GM19452 (cell line): ENCODE measurements at regions not wholly inside any gene's neighbourhood (a gene's known extent, or its start where the extent isn't known, plus 50 kb on each side); places are given as distances from the start of the nearest gene placed in this dataset.

ENCODE experiments used
- ATAC-seq: cut with Tn5 transposase; IDR thresholded peaks from one replicate; pipeline ENCODE4 v1.9.1; 2021; ENCODE audit not compliant: unreplicated experiment

DNA sequence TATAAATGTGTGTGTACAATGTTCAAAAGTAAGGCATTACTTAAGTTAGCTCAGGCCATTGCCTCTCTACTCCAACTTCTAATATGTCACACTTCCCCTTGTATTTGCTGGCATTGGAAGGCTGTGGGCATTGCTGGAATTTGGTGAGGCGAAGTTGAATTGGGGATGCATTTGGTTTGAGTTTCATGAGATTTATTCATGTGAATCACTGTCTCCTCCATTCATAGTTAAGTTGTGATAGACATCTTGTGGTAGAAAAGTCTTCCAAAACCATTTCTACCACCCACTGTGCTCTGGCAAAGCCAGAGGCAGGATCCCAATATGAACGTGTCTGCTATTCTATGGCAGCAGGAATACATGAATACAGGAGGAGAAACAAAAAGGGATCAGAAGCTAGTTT, 397.8 kb upstream of the USP24 start:
- no peak for ATAC-seq

DNA sequence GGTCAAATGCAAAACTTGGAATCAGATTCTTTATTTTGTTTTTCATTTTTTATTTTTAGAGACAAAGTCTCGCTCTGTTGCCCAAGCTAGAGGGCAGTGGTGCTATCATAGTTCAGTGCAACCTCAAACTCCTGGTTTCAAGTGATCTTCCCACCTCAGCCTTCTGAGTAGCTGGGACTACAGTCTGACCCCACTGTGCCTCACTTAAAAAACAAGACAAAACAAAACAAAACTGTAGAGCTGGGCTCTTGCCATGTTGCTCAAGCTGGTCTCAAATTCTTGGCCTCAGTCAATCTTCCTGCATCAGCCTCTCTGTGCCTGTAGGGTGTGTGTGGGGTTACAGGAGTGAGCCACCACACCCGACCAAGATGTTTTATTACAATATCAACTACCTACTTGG, 396.0 kb upstream of the USP24 start:
- no peak for ATAC-seq

DNA sequence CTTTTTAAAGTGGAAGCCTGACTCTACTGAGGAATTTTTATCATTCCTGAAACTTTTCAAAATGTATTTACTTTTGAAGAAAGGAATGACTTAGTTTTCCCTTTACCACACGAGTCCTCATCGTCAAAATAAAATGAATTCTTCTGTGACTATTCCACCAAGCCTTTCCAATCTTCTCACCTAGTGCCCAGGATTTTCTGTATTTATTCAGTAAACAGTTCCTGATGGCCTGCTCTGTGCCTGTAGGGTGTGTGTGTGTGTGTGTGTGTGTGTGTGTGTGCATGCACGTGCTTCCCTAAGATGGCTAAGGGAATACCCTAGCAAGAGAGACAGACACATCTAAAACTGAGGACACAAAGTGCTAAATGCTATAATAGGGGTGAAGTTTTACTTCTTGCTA, 395.0 kb upstream of the USP24 start:
- no peak for ATAC-seq

DNA sequence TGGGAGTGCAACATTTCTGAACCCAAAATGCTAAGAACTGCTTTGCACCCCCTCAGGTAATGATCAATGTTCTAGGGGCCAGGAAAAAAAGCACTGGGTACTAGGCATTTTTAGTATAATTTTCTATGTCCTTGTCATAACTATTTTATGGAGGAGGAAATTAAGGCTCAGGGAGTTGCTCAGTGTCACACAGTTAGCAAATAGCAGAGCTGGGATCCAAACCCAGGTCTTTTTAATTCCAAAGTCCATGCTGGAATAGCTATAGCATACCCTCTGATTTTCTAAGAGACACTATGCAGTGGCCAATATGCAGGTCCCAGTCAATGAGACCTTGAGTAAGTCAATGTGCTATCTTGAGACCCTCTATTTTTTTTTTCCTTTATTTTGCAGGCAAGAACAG, 394.5 kb upstream of the USP24 start:
- no peak for ATAC-seq

DNA sequence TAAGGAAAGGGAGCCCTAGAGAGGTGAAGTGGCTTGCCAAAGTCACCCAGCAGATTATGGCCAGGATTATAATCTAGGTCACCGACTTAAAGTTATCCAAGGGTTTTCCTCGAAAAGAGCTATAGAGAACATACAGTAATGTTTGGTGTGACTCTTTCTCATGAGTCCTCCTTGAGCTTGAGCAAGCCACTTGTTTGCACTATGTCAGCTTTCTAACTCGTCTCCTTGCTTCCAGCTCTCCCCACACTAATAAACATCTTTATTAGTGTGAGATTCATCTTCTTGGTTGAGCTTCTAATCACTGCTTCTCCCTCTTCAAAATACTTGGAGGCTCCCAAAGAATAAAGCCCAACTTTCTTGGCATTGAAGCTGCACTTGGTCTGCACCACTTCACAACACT, 390.0 kb upstream of the USP24 start:
- no peak for ATAC-seq

DNA sequence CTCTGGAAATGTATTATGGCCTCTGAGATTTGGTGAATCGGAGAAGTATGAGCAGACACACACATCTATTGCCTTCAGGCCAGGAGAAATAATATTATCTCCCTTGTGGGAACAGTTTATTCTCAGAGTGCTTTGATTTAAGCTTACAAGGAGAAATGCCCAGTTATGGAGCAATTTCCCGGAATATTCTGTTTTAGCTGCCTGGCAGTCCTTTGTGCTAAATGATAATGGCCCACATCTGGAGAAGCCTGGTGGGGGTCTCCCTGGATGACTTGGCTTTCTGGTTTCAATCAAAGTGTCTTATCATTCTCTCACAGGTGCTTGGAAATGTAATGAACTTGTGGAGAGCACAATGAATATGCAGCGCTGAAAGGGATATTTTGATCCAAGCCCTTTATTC, 389.6 kb upstream of the USP24 start:
- no peak for ATAC-seq

DNA sequence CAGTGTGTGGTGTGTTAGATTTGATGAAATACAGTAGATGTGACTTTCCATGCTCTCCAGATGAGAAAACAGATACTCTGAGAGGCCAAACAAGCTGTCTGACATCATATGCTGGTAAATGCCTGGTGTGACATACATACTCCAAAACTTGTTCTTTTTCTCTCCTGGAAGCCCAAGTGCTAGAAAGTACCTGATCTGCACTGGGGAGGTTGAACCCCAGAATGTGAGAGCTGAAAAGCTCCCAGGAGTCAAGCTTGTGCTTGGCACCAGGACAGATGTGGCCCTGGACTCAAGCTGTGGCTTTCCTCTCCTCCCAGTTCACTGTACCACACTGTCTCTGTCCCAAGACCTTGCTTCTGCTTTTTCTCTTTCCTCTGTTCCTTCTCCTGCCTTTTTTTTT, 389.0 kb upstream of the USP24 start:
- ATAC-seq: no peak

DNA sequence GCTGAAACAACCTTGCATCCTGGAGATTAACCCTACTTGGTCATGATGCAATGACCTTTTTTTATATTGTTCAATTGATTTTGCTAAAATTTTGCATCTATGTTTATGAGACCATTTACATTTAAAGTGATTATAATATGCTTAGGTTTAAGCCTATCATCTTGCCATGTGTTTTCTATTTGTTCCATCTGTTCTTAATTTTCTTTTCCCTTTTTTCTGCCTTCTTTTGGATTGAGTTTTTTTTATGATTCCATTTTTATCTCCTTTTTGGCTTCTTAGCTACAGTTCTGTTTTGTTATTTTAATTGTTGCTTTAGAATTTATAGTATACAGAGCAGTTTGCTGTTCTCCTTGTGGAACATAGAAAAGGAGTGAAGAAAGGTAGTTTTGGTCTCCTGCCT, 385.1 kb upstream of the USP24 start:
- no peak for ATAC-seq

DNA sequence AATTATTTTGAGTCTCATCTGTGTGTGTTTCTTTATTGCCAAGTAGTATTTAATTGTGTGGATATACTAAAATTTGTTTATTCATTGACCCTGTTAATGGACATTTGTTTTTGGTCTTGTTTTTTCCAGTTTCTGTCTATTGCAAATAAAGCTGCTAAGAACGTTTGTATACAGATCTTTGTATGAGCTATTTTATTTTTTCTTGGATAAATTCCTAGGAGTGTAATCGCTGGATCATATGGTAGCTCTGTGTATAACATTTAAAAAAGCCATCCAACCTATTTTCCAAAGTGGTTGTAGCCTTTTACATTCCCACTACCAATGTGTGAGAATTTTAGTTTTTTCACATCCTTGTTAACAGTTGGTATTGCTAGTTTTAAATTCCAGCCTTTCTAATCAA, 382.7 kb upstream of the USP24 start:
- ATAC-seq: no peak

DNA sequence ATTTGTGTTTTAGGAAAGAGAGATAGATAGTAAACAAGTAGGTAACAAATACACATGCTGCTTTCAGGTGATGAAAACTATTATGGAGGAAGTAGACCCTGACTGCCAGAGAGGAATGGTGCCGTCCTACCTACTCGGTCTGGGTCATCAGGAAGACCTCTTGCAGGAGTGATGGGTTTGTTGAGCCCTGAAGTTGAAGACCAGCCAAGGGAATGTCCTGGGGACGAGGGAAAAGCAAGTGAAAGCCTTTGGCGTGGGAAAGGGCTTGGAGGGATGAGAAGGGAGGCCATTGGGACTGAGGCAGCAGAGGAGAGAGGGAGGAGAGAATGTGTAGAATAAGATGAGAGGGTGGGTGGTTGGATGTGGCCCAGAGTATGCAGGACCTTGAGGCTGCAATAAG, 379.5 kb upstream of the USP24 start:
- no peak for ATAC-seq

DNA sequence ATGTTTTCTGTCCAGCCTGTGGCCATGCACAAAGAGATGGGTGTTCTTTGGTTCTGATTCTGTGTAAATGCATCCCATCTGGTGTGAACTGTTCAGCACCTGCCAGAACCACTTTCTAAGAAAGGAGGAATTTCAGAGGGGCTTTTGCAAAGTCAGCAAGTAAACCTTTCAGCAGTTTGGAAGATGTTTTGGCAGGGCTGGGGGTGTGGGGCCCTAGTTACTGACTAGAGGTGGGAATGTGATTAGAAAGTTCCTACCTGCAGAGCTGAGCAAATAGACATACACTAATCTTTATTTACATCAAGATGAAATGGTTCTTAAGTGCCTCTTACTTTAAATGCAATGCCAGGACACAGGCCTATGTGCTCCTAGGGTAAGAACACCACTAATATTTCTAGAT, 378.1 kb upstream of the USP24 start:
- ATAC-seq: no peak

DNA sequence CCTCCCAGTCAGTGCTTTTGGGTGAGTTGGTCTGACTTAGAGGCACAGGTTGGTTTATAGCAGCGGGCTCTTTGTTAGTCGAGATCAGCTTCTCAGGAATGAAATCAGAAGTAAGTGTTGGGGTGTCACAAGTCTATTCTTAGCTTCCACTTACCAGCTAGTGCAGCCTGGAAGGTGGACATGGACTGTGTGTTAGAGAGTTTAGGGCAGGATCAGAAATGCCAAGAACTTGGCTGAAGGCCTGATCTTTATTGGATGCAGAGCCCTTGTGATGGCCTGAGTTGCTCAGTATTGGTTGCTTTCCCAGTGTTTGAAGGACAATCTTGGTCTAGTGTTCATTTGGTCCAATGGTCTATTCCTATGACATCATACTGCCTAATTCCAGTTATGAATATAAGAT, 377.0 kb upstream of the USP24 start:
- no peak for ATAC-seq

DNA sequence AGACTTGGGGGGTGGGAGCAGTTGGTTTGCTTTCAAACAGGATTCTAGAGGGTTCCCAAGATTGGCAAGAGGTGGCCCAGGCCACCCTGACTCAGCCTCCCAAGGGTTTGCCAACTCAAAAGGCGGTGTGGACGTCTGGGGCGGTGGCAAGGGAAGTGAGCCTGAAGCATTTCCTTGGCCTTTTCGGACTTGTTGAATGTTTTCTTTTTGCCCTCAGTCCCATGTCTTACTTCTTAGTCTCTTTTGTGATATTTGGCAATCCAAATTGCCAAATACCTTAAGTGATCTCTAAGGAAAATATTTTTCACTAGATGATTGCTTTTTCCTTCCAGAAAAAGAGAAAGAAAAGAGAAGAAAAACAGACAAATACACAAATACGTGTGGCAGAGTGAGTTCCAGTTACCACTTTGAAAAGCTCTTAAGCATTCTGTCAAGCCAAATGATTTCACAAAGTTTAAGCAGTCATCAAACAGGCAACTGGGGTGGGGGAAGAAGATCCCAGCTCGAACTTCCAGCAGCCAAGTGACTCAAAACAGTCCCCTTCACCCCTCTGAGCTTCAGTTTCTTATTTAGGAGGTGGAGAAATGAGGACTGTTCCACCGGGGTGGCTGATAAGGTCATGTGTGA, 374.6 kb upstream of the USP24 start:
- no peak for ATAC-seq

DNA sequence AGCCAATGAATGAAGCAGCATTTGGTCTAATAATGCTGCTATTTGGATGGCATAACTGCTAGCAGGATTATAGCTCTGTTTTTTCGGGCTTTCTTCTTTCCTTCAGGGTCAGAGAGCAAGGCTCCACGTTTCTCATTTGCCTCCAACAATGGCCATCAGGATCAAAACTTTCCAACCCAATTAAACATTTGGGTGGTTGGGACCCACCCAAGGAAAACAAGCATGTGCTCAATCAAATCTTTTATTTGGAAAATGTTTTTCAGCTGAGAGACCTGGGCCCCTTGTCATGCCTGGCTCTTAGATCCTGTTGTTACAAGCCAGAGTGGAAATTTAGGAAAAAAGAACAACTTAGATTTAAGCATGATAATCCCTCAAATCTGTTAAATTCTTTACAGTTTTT, 373.1 kb upstream of the USP24 start:
- ATAC-seq: no peak

DNA sequence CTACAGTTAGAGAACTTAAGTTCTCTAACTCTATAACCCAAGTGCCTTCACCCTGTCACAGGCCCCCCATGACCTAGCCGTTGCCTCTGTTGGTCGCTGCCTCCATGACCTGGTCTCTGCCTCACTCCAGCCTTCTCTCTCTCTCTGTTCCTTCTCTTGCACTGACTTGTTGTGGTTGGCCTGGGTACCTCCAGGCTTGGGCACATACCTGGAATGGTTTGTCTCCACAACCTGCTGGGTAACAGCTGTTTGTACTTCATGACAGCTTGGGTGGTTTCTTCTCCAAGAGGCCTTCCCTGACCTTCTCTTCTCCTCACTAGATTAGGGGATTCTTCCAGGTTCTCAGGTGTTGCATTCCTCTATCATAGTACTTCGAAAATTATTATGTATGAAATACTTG, 371.6 kb upstream of the USP24 start:
- no peak for ATAC-seq

DNA sequence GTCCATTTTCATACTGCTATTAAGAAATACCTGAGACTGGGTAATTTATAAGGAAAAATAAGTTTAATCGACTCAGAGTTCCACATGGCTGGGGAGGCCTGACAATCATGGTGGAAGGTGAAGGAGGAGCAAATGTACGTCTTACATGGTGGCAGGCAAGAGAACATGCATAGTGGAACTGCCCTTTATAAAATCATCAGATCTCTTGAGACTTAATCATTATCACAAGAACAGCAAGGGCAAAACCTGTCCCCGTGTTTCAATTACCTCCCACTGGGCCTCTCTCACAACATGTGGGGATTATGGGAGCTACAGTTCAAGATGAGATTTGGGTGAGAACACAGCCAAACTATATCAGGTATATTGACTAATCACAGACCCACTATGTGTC, 370.2 kb upstream of the USP24 start:
- ATAC-seq: no peak

DNA sequence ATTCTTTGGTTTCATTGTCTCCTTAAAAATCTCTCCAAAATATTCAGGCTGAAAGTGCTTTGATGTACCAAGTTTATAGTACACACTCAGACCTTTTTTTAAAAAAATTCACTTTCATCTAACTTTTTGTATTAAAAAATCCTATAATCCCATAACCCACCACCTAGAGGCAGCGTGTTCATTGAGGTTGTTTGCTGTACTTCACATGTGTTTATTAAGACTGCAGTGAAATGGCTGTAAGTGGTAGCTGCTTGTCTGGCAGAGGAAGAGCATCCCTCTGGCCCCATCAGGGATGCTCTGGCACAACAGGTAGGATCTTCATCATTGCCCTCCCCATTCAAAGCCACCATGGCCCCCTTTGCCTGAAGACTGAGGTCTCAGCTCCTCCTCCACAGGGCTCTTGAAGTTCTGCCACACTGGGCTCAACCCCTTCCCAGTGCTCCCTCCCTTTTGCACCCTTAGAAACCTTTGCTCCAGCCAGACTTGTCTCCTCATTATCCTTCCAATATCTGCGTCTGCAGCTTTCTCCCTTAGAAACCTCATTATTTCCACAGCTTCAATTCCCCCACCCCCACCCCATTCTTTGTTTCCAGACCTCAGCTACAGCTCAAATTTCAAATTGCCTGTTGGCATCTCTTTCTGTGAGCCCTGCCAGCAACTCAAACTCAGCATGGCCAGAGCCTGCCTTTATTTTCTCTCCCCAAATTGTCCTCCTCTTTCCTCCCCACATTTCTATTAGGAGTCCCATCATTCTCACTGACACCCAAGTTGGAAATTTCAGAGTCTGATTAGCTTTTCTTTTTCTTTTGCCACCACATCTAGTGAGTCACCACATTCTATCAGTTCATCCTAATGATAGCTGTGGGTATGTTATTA, 369.6 kb upstream of the USP24 start:
- ATAC-seq: no peak

DNA sequence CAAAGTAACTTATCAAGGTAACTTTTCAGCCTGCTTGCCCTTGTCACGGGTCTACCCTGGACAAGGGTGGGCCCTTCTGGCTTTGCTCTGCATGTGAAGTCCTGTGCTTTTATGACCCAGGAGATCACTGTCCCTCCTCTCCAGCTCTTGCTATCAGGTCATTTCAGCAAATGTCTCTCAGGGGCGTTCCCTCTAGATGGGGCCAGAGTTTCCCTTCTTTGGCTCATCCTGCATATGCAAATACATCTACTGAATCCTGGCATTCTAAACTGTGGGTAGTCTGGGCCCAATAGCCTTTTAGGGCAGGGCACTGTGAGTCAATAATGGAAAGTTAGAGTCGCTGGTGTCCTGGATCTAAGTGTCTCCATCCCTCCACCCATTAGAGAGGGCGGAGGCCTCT, 366.9 kb upstream of the USP24 start:
- no peak for ATAC-seq

DNA sequence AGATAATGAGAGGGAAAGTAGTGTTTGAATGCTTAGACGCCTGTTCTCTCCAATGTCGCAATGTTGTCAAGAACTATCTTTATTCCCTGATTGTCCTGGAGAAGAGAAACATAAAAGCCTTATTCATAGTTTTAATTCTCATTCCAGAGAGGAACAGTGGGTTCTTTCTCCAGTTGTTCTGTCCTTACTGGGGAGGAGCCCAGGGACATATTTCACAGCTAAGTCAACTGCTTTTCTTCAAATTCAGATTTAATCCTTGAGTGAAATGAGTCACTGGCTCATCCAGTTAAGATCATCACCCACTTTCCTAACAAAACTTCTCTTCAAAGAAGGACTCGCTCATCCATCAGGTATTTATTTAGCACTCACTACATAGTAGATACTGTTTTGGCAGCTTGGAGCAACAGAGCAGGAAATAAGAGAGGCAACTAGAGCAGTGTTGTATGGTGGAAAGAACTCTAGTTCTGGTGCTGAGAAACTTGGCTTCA, 365.7 kb upstream of the USP24 start:
- ATAC-seq: no peak

DNA sequence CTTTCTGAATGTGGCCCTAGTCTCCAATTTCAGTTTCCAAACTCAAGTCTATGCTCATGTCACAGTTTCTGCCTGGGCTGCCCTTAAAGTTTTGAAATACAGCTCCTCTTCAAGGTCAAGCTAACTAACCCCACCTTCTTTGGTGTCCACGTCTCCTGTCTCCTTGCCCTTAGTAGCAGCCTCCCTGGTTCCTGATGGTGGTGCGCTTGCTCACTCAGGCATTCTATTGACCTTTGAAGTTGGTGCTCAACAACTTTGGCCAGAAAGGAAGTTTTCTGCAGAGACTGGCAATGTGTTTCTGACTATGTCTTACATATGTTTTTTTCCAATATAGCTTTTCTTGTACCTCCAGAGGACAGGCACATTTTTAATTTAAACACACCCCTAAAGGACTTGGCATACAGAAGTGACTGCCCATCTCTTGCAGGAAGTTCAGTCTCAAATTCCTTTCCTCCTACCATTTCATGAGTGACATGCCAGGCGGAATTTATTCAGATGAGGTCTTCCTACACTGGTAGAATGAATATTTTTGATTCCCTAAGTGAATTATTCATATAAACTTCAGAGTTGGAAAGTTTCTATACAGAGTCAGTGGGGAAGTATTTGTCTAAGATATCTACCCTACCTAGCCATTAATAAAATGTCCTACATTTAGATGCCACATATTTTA, 364.3 kb upstream of the USP24 start:
- no peak for ATAC-seq

DNA sequence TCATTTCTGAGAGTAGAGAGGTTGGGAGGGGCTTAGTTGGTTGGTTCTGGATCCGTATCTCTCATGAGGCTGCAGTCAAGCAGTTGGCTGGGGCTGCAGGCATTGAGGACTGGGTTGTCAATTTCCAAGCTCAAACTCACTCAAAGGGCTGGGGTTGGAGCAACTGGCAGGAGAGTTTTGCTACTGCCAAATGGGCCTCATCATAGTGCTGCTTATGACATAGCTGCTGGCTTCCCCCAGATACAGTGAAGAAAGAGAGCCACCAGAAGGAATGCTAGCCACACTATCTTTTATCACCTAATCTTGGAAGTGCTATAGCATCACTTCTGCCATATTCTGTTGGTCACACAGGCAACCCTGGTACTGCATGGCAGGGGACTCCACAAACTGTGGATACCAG, 363.5 kb upstream of the USP24 start:
- ATAC-seq: no peak
